D341Med (cell line): ENCODE measurements at regions not wholly inside any gene's neighbourhood (a gene's known extent, or its start where the extent isn't known, plus 50 kb on each side); places are given as distances from the start of the nearest gene placed in this dataset.
"Not testable (repeated sequence)": the region's sequence is repeated elsewhere in the genome, so short reads cannot be mapped to it uniquely, and the experiment has no call there.

Experiments
- DNase-seq: peaks from one replicate; pipeline ENCODE4 v3.0.0; 2012; ENCODE audit warnings: low spot score

- DNase-seq: no peak
Measured at GRCh38 chr7:8314566-8314965, 52.6 kb upstream of the ICA1 start.

- no peak for DNase-seq
Measured at GRCh38 chr7:8319115-8319514, 57.1 kb upstream of the ICA1 start.

GRCh38 chr7:8320174-8320573, 58.2 kb upstream of the ICA1 start:
- no peak for DNase-seq

- DNase-seq: no peak
Measured at GRCh38 chr7:8321312-8321711, 59.3 kb upstream of the ICA1 start.

- no peak for DNase-seq
Measured at GRCh38 chr7:8322667-8323066, 60.7 kb upstream of the ICA1 start.

GRCh38 chr7:8325067-8325466, 63.1 kb upstream of the ICA1 start:
- no peak for DNase-seq

- DNase-seq: no peak
Measured at GRCh38 chr7:8327199-8327598, 65.2 kb upstream of the ICA1 start.

- no peak for DNase-seq
Measured at GRCh38 chr7:8338206-8338605, 76.2 kb upstream of the ICA1 start.

- no peak for DNase-seq
Measured at GRCh38 chr7:8343556-8343955, 81.6 kb upstream of the ICA1 start.

- DNase-seq: not testable (repeated sequence)
Measured at GRCh38 chr7:8347395-8347794, 85.4 kb upstream of the ICA1 start.

GRCh38 chr7:8351654-8352053, 81.8 kb upstream of the NXPH1 start:
- not testable (repeated sequence) for DNase-seq

- no peak for DNase-seq
Measured at GRCh38 chr7:8353991-8354390, 79.4 kb upstream of the NXPH1 start.

GRCh38 chr7:8354503-8354902, 78.9 kb upstream of the NXPH1 start:
- DNase-seq: no peak

- no peak for DNase-seq
Measured at GRCh38 chr7:8356071-8356470, 77.3 kb upstream of the NXPH1 start.

GRCh38 chr7:8357536-8357935, 75.9 kb upstream of the NXPH1 start:
- no peak for DNase-seq

GRCh38 chr7:8360564-8361153, 72.8 kb upstream of the NXPH1 start:
- DNase-seq: no peak

- DNase-seq: no peak
Measured at GRCh38 chr7:8362723-8363369, 70.6 kb upstream of the NXPH1 start.

- DNase-seq: no peak
Measured at GRCh38 chr7:8363407-8364015, 69.9 kb upstream of the NXPH1 start.

- DNase-seq: peak; percentile 36
Measured at GRCh38 chr7:8365499-8366110, 67.8 kb upstream of the NXPH1 start.

GRCh38 chr7:8368007-8368406, 65.4 kb upstream of the NXPH1 start:
- not testable (repeated sequence) for DNase-seq

- DNase-seq: no peak
Measured at GRCh38 chr7:8371742-8372141, 61.7 kb upstream of the NXPH1 start.

- DNase-seq: no peak
Measured at GRCh38 chr7:8373851-8374250, 59.6 kb upstream of the NXPH1 start.

- no peak for DNase-seq
Measured at GRCh38 chr7:8378349-8379019, 54.9 kb upstream of the NXPH1 start.
